GM19239 (cell line): ENCODE measurements at regions not wholly inside any gene's neighbourhood (a gene's known extent, or its start where the extent isn't known, plus 50 kb on each side); places are given as distances from the start of the nearest gene placed in this dataset.
"Not testable (repeated sequence)": the region's sequence is repeated elsewhere in the genome, so short reads cannot be mapped to it uniquely, and the experiment has no call there.

ENCODE experiments used
- DNase-seq: peaks from one replicate; pipeline ENCODE4 v3.0.0; 2011; ENCODE audit warnings: low spot score; ENCODE audit not compliant: insufficient read length
- FAIRE-seq: peaks from 2 replicates; lab custom pipeline; 2011; peaks lifted over from hg19 to GRCh38; lab: Jason Lieb, UNC

- FAIRE-seq (no peak), DNase-seq (no peak)
Observed at GRCh38 chr11:133656082-133656635, 123.9 kb upstream of the OPCML start.

- no peak for DNase-seq
- no peak for FAIRE-seq
Observed at GRCh38 chr11:133654630-133655212, 122.4 kb upstream of the OPCML start.

- DNase-seq (no peak), FAIRE-seq (no peak)
Observed at GRCh38 chr11:133653336-133653735, 121.0 kb upstream of the OPCML start.

- no peak for FAIRE-seq
Observed at GRCh38 chr11:133650082-133650481, 117.8 kb upstream of the OPCML start.

GRCh38 chr11:133649040-133649439 is 116.7 kb upstream of the OPCML start:
- FAIRE-seq (no peak), DNase-seq (no peak)

More at GRCh38 chr11:133650082-133650481, 117.8 kb upstream of the OPCML start:
- DNase-seq = no peak

- no peak for FAIRE-seq
- no peak for DNase-seq
Observed at GRCh38 chr11:133639408-133639807, 107.1 kb upstream of the OPCML start.

GRCh38 chr11:133638921-133639320 is 106.6 kb upstream of the OPCML start:
- FAIRE-seq = no peak
- DNase-seq = no peak

GRCh38 chr11:133636711-133637355 is 104.5 kb upstream of the OPCML start:
- DNase-seq = no peak

GRCh38 chr11:133635244-133635739 is 103.0 kb upstream of the OPCML start:
- FAIRE-seq (no peak), DNase-seq (no peak)

More at GRCh38 chr11:133636711-133637355, 104.5 kb upstream of the OPCML start:
- FAIRE-seq = no peak

GRCh38 chr11:133628371-133628770 is 96.1 kb upstream of the OPCML start:
- DNase-seq, FAIRE-seq: not testable (repeated sequence)

- DNase-seq (no peak), FAIRE-seq (no peak)
Observed at GRCh38 chr11:133621611-133622010, 89.3 kb upstream of the OPCML start.

GRCh38 chr11:133619973-133620372 is 87.7 kb upstream of the OPCML start:
- FAIRE-seq = no peak
- DNase-seq = no peak

GRCh38 chr11:133619397-133619796 is 87.1 kb upstream of the OPCML start:
- FAIRE-seq (no peak), DNase-seq (no peak)

GRCh38 chr11:133618544-133618943 is 86.2 kb upstream of the OPCML start:
- DNase-seq (no peak), FAIRE-seq (no peak)

GRCh38 chr11:133608496-133608895 is 76.2 kb upstream of the OPCML start:
- DNase-seq (no peak), FAIRE-seq (no peak)

GRCh38 chr11:133606124-133606523 is 73.8 kb upstream of the OPCML start:
- no peak for DNase-seq
- no peak for FAIRE-seq

- FAIRE-seq (no peak), DNase-seq (no peak)
Observed at GRCh38 chr11:133605482-133605881, 73.2 kb upstream of the OPCML start.

GRCh38 chr11:133601641-133602040 is 69.3 kb upstream of the OPCML start:
- FAIRE-seq = no peak

GRCh38 chr11:133600786-133601185 is 68.5 kb upstream of the OPCML start:
- no peak for DNase-seq
- FAIRE-seq = no peak

More at GRCh38 chr11:133601641-133602040, 69.3 kb upstream of the OPCML start:
- no peak for DNase-seq

- FAIRE-seq = no peak
- no peak for DNase-seq
Observed at GRCh38 chr11:133600306-133600705, 68.0 kb upstream of the OPCML start.

GRCh38 chr11:133598906-133599305 is 66.6 kb upstream of the OPCML start:
- FAIRE-seq = no peak
- no peak for DNase-seq
